HG02759 (cell line): ENCODE measurements at regions not wholly inside any gene's neighbourhood (a gene's known extent, or its start where the extent isn't known, plus 50 kb on each side); places are given as distances from the start of the nearest gene placed in this dataset.

ENCODE experiments used
- ATAC-seq: cut with Tn5 transposase; IDR thresholded peaks from one replicate; pipeline ENCODE4 v1.9.1; 2021; ENCODE audit warnings: mild to moderate bottlenecking, moderate library complexity; ENCODE audit not compliant: unreplicated experiment

DNA sequence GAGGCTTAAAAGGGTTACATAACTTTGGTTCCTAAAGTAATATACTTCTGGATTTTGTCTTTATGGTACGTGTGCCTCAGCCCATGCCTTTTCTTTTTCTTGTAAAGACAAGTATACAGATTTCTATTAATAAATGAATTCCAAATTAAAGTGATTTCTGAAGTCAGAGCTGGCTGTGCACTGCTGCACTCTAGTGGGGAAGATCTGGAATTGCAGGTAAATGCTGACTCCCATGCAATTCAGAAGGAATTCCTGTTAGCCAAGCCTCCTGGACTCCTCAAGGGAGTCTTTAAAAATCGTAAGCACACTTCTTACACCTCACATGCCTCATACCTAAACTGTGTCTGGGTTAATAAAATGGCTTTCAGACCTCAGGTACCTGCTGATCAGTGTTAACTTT lies 118.4 kb upstream of the SLC7A1 start:
- no peak for ATAC-seq

- no peak for ATAC-seq
These were observed 116.3 kb upstream of the SLC7A1 start for GRCh38 chr13:29711776-29712175.

- ATAC-seq, result no peak
These were observed 115.0 kb upstream of the SLC7A1 start for GRCh38 chr13:29710511-29710910.

- no peak for ATAC-seq
These were observed 114.0 kb upstream of the SLC7A1 start for GRCh38 chr13:29709407-29710069.

- peak; percentile 61 for ATAC-seq
These were observed 112.5 kb upstream of the SLC7A1 start for GRCh38 chr13:29707876-29708543.

DNA sequence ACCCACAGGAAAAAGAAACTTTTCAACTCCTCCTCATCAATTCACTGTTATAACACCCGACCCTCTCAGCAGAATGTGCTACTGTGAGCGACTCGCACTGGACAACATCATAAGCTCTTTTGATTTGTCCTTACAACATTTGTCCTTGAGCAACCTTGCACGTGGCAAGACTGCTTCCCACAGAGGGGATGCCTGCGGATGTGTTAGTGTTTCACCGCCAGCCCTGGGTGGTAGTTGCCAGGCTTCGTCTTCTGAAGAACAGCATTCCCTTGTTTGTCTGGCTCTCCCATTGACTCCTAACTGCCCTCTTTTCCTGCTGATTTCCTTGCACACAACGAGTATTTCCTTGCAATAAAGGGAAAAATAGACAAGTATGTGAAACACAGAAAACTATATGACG lies 111.4 kb upstream of the SLC7A1 start:
- no peak for ATAC-seq

- no peak for ATAC-seq
These were observed 109.2 kb upstream of the SLC7A1 start for GRCh38 chr13:29704648-29705047.

DNA sequence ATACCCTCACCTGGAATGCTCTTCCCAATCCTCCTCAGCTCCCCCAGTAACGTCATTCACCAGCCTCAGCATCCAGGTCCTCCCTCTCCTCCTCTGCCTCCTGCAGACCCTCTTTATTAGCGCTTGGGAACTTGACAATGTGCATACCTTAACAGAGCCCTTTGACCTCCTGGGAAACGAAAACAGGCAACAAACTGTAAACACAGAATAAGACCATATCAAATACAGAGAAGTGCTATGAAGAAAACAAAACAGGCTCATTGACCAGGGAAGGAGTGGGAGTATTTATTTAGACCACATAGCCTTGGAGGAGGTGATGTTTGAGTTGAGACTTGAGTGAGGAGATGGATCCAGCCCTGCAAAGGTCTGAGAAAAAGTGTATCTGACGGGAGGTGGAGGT lies 107.9 kb upstream of the SLC7A1 start:
- ATAC-seq, result no peak

DNA sequence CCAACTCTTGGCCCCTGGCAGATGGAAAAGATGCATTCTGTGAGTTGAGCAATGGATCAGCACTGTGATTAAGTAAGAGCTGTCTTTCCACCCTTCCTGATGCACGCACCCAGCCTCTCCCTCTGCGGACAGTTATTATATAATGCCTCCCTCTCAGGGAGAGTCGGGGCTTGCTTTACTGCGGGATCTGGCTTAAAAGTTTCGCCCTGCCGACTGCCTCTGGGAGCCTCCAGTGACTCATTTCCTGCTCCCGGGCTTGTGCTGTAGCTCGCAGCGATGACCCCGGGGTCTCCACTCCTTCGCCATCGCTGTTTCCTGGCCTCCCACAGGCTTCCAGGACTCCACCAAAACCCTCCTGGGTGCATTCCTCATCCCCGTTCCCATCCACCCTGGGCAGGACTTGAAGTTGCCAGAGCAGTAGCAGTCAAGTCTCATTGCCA lies 107.4 kb upstream of the SLC7A1 start:
- ATAC-seq, result no peak

DNA sequence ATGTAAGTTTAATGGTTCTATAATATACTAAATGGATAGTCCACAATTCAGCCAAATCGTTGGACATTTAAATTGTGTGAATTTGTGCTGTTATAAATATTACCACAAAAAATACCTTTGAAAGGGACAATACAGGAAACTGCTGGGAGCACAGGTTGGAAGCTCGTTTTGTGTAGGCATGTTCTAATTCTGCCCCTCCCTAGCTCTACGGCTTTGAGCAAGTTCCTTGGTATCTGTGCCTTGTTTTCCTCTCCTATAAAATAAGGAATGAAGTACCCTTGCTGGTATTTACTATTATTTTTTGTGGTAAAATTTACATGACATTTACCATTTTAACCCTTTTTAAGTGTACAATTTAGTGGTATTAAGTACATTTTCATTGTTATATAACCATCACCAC lies 102.6 kb upstream of the SLC7A1 start:
- ATAC-seq, result no peak

DNA sequence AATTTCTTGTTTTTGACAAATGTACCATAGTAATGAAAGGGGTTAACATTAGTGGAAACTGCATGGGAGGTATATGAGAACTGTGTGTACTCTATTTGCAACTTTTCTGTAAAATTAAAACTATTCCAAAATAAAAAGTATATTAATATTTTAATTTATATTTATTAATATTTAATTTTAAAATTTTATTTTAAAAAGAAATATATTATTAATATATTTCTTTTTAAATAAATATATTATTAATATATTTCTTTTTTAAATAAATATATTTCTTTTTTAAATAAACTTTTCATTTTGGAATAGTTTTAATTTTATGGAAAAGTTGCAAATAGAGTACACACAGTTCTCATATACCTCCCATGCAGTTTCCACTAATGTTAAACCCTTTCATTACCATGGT lies 101.1 kb upstream of the SLC7A1 start:
- no peak for ATAC-seq

- no peak for ATAC-seq
These were observed 97.9 kb upstream of the SLC7A1 start for GRCh38 chr13:29693275-29693945.

DNA sequence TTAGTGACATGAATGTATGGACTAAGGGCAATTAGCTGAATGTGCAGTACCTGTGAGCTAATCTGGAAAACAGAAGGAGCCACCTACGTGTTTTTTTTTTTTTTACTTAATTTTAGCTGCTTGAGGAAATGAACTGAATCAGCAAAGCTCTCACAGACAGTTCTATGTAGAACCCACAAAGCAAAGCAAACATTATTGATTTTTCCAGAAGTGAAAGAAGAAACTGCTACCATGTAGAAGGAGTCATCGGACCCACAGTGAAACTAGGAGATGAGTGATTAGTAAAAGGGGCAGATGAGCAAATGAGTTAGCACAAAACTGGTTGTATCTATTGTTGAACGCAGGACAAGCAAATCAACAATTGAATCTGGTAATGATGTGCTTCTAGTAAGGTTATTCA lies 94.1 kb upstream of the SLC7A1 start:
- ATAC-seq, result no peak

DNA sequence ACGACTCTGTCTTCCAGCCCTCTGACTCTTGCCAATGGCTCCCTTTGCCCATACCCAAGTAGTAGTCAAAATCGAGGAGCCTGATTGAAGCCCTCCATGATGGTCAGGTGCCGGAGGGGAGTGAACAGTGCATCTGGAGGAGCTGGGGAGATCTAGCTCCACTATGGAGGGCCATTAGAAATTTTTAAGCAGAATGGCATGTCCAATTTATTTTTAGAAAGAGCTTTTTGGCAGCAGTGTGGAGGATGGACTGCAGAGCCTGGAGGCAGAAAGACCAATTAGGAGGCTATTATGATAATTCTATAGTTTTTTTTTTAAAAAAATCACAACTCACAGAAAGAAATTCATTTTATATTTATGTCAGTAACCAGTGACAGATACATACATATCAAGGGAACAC lies 92.7 kb upstream of the SLC7A1 start:
- no peak for ATAC-seq

- ATAC-seq, result no peak
These were observed 89.0 kb upstream of the SLC7A1 start for GRCh38 chr13:29684441-29684840.

GRCh38 chr13:29683041-29683440 lies 87.6 kb upstream of the SLC7A1 start:
- no peak for ATAC-seq

GRCh38 chr13:29681864-29682263 lies 86.4 kb upstream of the SLC7A1 start:
- no peak for ATAC-seq

DNA sequence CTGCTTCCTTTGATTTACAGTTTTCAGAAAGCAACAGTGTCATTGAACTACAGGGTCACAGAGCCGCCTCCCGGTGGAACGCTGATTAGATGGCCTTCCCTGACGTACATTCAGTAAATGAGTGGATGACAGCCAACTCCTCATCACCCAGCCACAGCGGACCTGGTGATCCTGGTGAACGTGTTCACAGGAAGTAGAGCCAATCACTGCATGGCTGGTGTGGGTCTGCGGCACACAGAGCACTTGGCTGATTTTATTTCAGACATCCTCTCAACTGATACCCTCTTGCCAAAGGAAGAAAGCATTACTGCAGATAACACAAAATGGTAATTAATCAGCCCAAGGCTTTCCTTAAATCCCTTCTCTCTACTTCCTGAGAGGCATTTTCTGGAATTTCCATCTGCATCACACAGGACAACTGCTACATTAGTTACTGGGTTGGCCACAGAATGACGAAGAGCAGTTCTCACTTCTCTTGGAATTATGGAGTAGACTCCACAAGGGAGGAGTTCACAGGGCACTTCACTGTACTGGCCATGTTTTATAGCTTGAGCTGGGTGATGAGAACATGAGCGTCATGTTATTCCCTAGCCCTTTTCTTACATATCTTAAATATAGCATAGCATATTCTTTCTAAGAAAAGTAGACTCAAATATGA lies 84.0 kb upstream of the SLC7A1 start:
- ATAC-seq, result no peak

DNA sequence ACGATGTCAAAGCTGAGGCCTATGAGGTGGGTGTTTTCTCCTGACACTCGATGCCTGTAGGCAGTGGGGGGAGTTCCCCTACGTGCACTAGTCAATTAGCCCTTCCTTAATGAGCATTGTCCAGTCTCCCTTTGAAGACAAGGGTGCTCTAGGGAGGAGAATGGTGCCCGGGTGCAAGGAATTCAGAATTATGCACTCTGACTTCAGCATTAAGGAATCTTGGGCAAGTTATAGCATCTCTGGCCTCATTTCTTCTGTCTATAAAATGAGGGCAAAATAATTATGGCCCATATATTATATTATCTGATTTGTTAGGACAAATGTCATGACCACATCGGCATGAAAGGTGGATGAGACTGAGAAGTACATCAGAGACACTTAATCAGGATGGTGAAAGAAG lies 82.1 kb upstream of the SLC7A1 start:
- ATAC-seq, result no peak

DNA sequence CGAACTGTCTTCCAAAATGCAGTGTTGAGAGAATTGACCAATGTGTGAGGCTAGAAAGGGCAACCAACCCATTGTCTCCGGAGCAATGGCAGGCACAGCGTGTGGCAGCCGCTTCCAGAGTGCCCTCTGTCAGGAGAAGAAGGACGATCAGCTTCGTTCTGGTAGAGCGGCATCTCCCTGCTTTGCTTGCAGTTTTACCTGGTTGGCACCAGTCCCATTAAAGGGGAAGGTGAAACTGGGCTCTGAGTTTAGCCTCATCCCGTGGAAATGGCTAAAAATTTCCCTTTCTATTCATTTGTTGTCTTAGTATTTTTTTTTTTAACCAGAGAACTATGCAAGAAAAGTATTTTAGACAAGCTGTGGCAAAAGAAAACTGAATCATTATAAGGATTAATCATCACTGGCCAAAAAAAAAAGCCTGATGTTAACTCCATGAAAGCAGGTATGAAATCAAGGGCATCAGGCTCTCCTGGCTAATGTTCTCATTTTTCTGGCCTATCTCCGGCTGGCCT lies 81.5 kb upstream of the SLC7A1 start:
- ATAC-seq, result no peak

DNA sequence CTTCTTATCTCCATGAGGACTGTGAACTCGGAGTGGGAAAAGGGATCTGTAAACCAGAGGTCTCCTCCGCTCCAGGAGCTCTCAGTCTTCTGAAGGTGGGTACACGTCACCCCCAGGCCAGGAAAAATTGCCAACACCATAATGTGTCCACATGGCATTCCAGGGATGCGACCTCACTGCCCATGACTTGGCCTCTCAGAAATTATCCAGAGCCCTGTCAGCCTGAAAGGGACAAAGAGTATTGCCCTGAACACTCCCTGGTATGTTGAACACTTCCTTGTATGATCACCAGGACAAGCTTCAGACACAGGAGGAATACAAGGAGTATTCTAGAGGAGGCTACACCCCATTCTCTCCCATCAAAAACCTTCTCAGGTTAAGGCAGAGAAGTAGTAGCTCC lies 81.0 kb upstream of the SLC7A1 start:
- ATAC-seq, result no peak

DNA sequence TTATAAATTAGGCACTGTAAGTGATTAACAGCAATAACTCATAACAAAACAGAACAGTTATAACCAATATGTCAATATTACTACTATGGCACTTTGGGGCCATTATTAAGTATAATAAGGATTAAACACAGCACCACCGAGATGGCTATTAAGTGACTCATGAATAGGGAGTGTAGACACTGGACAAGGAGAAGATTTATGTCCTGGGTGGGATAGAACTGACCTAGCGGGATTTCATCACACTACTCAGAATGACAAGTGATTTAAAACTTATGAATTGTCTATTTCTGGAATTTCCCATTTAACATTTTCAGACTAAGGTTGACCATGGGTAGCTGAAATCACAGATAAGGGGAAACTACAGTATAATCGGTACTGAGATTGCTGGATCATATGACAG lies 79.0 kb upstream of the SLC7A1 start:
- no peak for ATAC-seq
